ENCODE measurements at regions not wholly inside any gene's neighbourhood (a gene's known extent, or its start where the extent isn't known, plus 50 kb on each side); places are given as distances from the start of the nearest gene placed in this dataset.

GRCh38 chr9:88791105-88791805 lies 200.0 kb upstream of the S1PR3 start:
- no peak for DNase-seq (ENCODE audit: low read depth, low spot score)

GRCh38 chr9:88792502-88792901 lies 198.8 kb upstream of the S1PR3 start:
- no peak for DNase-seq (ENCODE audit: low read depth, low spot score)

- no peak for DNase-seq (ENCODE audit: low read depth, low spot score)
Measured at GRCh38 chr9:88794100-88794499, 197.2 kb upstream of the S1PR3 start.

GRCh38 chr9:88796947-88797346 lies 194.3 kb upstream of the S1PR3 start:
- no peak for DNase-seq (ENCODE audit: low read depth, low spot score)

GRCh38 chr9:88798476-88798875 lies 192.8 kb upstream of the S1PR3 start:
- DNase-seq (ENCODE audit: low read depth, low spot score) = no peak

- peak; percentile 22 for DNase-seq (ENCODE audit: low read depth, low spot score)
Measured at GRCh38 chr9:88799541-88800328, 191.5 kb upstream of the S1PR3 start.

GRCh38 chr9:88800329-88800682 lies 191.0 kb upstream of the S1PR3 start:
- DNase-seq (ENCODE audit: low read depth, low spot score) = peak; percentile 37

- no peak for DNase-seq (ENCODE audit: low read depth, low spot score)
Measured at GRCh38 chr9:88801214-88801796, 190.0 kb upstream of the S1PR3 start.

GRCh38 chr9:88802533-88802932 lies 188.7 kb upstream of the S1PR3 start:
- no peak for DNase-seq (ENCODE audit: low read depth, low spot score)

- no peak for DNase-seq (ENCODE audit: low read depth, low spot score)
Measured at GRCh38 chr9:88803546-88804253, 187.6 kb upstream of the S1PR3 start.

GRCh38 chr9:88804254-88804596 lies 187.0 kb upstream of the S1PR3 start:
- no peak for DNase-seq (ENCODE audit: low read depth, low spot score)

GRCh38 chr9:88805217-88805943 lies 185.9 kb upstream of the S1PR3 start:
- DNase-seq (ENCODE audit: low read depth, low spot score) = no peak

- DNase-seq (ENCODE audit: low read depth, low spot score) = no peak
Measured at GRCh38 chr9:88807426-88807825, 183.8 kb upstream of the S1PR3 start.

- DNase-seq (ENCODE audit: low read depth, low spot score) = no peak
Measured at GRCh38 chr9:88808019-88808656, 183.1 kb upstream of the S1PR3 start.

- DNase-seq (ENCODE audit: low read depth, low spot score) = no peak
Measured at GRCh38 chr9:88808761-88809354, 182.4 kb upstream of the S1PR3 start.

- DNase-seq (ENCODE audit: low read depth, low spot score) = no peak
Measured at GRCh38 chr9:88809355-88810161, 181.7 kb upstream of the S1PR3 start.

GRCh38 chr9:88810826-88811225 lies 180.4 kb upstream of the S1PR3 start:
- peak; percentile 54 for DNase-seq (ENCODE audit: low read depth, low spot score)

GRCh38 chr9:88811511-88811910 lies 179.8 kb upstream of the S1PR3 start:
- no peak for DNase-seq (ENCODE audit: low read depth, low spot score)

GRCh38 chr9:88812938-88813637 lies 178.2 kb upstream of the S1PR3 start:
- peak; percentile 29 for DNase-seq (ENCODE audit: low read depth, low spot score)
